MM.1S (cell line): ENCODE measurements at regions not wholly inside any gene's neighbourhood (a gene's known extent, or its start where the extent isn't known, plus 50 kb on each side); places are given as distances from the start of the nearest gene placed in this dataset.

ENCODE experiments used
- EZH2 ChIP-seq: fragments of 300-600 bp; sonication (generic); optimal IDR thresholded peaks from 2 replicates; pipeline ENCODE3; 2017; ENCODE audit warnings: low read depth, mild to moderate bottlenecking, antibody characterized with exemption, low read length, mixed read lengths
- EZH2phosphoT487 ChIP-seq: fragments of 300-600 bp; sonication (generic); IDR thresholded peaks from 2 replicates; pipeline ENCODE4 v1.6.1; 2018; ENCODE audit warnings: antibody characterized with exemption, low read length
- TF ChIP-seq, protein P1 (sequence below): fragments of 300-600 bp; sonication (generic); IDR thresholded peaks from 2 replicates; pipeline ENCODE4 v1.5.1; 2016; ENCODE audit warnings: antibody characterized with exemption, low read length, mixed read lengths

DNA sequence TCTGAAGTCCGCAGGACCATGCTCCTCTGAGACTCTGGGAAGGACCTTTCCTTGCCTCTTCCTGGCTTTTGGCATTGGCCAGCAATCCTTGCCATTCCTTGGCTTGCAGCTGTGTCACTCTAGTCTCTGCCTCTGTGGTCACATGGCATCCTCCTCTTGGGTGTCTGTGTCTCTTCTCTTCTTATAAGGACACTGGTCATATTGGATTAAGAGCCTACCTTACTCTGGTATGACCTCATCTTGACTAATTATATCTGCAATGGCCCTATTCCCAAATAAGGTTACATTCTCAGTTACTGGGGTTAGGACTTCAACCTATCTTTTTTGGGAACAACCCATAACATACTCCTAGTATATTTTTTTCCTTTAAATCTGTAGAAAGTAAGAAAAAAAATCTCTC is 49.9 kb upstream of the GTSF1L start:
- TF ChIP-seq, protein P1, sequence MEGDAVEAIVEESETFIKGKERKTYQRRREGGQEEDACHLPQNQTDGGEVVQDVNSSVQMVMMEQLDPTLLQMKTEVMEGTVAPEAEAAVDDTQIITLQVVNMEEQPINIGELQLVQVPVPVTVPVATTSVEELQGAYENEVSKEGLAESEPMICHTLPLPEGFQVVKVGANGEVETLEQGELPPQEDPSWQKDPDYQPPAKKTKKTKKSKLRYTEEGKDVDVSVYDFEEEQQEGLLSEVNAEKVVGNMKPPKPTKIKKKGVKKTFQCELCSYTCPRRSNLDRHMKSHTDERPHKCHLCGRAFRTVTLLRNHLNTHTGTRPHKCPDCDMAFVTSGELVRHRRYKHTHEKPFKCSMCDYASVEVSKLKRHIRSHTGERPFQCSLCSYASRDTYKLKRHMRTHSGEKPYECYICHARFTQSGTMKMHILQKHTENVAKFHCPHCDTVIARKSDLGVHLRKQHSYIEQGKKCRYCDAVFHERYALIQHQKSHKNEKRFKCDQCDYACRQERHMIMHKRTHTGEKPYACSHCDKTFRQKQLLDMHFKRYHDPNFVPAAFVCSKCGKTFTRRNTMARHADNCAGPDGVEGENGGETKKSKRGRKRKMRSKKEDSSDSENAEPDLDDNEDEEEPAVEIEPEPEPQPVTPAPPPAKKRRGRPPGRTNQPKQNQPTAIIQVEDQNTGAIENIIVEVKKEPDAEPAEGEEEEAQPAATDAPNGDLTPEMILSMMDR = no peak
- TF ChIP-seq EZH2 (no peak), EZH2phosphoT487 (no peak)
